PC-3 (cell line): ENCODE measurements at regions not wholly inside any gene's neighbourhood (a gene's known extent, or its start where the extent isn't known, plus 50 kb on each side); places are given as distances from the start of the nearest gene placed in this dataset.

Experiments used
- ATAC-seq: fragments of 200-7000 bp; cut with Tn5 transposase; 2 replicates; pipeline ENCODE4 v1.9.1; 2020; ENCODE audit warnings: mild to moderate bottlenecking, moderate library complexity
- BruUV-seq: library from RNA; stranded (reverse); fragments of 400-500 nt; replicated peaks from 2 replicates; lab custom pipeline; 2021; lab: Mats Ljungman, UMichigan
- CTCF ChIA-PET: fragments of 300-600 bp; sonication (Branson Sonifier 250); formaldehyde crosslinking; loops from one replicate; lab custom pipeline; 2022; ENCODE audit warnings: antibody characterized with exemption; lab: Charles Lee
- POLR2A ChIA-PET: fragments of 300-600 bp; sonication (Branson Sonifier 250); formaldehyde crosslinking; loops from one replicate; lab custom pipeline; 2022; ENCODE audit warnings: antibody characterized with exemption; ENCODE audit not compliant: unreplicated experiment; lab: Charles Lee
- DNase-seq: peaks from one replicate; pipeline ENCODE4 v3.0.0-alpha.2; 2015
- H2AFZ ChIP-seq: fragments of 300-600 bp; sonication (generic); 2 replicates; pipeline ENCODE4 v1.6.0; 2016; ENCODE audit warnings: antibody characterized with exemption, low read length
- H3F3A ChIP-seq: fragments of 300-600 bp; sonication (generic); one replicate; pipeline ENCODE4 v1.6.0; 2017; ENCODE audit warnings: antibody characterized with exemption, low read length, control low read depth, mild to moderate bottlenecking; ENCODE audit not compliant: unreplicated experiment
- H3K27ac ChIP-seq: fragments of 300-600 bp; sonication (generic); 2 replicates; pipeline ENCODE4 v1.5.1; 2016; ENCODE audit warnings: mild to moderate bottlenecking, low read length
- H3K27me3 ChIP-seq: fragments of 300-600 bp; sonication (generic); 2 replicates; pipeline ENCODE4 v1.6.1; 2016; ENCODE audit warnings: low read length, mixed read lengths
- H3K36me3 ChIP-seq: fragments of 300-600 bp; sonication (generic); 2 replicates; pipeline ENCODE4 v1.6.1; 2016; ENCODE audit warnings: low read depth, mixed run types, low read length, mixed read lengths
- H3K4me1 ChIP-seq: fragments of 300-600 bp; sonication (generic); 2 replicates; pipeline ENCODE4 v1.5.1; 2016; ENCODE audit warnings: low read length; ENCODE audit not compliant: insufficient read depth
- H3K4me2 ChIP-seq: fragments of 300-600 bp; sonication (generic); 2 replicates; pipeline ENCODE4 v1.6.0; 2016; ENCODE audit warnings: low read length
- H3K4me3 ChIP-seq: fragments of 300-600 bp; sonication (generic); 2 replicates; pipeline ENCODE4 v1.5.1; 2016; ENCODE audit warnings: mild to moderate bottlenecking, low read length, mixed read lengths
- H3K79me2 ChIP-seq: fragments of 300-600 bp; sonication (generic); 2 replicates; pipeline ENCODE4 v1.6.1; 2017; ENCODE audit warnings: low read length, mixed read lengths
- H3K9ac ChIP-seq: fragments of 300-600 bp; sonication (generic); 2 replicates; pipeline ENCODE4 v1.6.0; 2016; ENCODE audit warnings: mild to moderate bottlenecking, low read length
- H3K9me2 ChIP-seq: fragments of 300-600 bp; sonication (generic); replicated peaks from 2 replicates; pipeline ENCODE4 v1.6.1; 2016; ENCODE audit warnings: mixed run types, low read length, mixed read lengths
- H3K9me3 ChIP-seq: fragments of 300-600 bp; sonication (generic); 2 replicates; pipeline ENCODE4 v1.6.1; 2016; ENCODE audit warnings: low read length, mixed read lengths
- H4K20me1 ChIP-seq: fragments of 300-600 bp; sonication (generic); 2 replicates; pipeline ENCODE4 v1.6.1; 2016; ENCODE audit warnings: low read length, mixed read lengths
- CTCF ChIP-seq: fragments of 300-600 bp; sonication (generic); conservative IDR thresholded peaks from 2 replicates; pipeline ENCODE4 v1.5.1; 2017; ENCODE audit warnings: antibody characterized with exemption, low read depth, mild to moderate bottlenecking, low read length
- EZH2 ChIP-seq: fragments of 300-600 bp; sonication (generic); IDR thresholded peaks from one replicate; pipeline ENCODE4 v1.6.1; 2017; ENCODE audit warnings: antibody characterized with exemption, mild to moderate bottlenecking, low read length; ENCODE audit not compliant: unreplicated experiment
- EZH2phosphoT487 ChIP-seq: fragments of 300-600 bp; sonication (generic); IDR thresholded peaks from 2 replicates; pipeline ENCODE4 v1.6.1; 2018; ENCODE audit warnings: mild to moderate bottlenecking, antibody characterized with exemption, low read length, borderline replicate concordance
- intact Hi-C: fragments of 100-400 bp; cut with micrococcal nuclease; formaldehyde crosslinking; loops from 2 replicates; pipeline ENCODE4 v1.9.0; 2023

DNA sequence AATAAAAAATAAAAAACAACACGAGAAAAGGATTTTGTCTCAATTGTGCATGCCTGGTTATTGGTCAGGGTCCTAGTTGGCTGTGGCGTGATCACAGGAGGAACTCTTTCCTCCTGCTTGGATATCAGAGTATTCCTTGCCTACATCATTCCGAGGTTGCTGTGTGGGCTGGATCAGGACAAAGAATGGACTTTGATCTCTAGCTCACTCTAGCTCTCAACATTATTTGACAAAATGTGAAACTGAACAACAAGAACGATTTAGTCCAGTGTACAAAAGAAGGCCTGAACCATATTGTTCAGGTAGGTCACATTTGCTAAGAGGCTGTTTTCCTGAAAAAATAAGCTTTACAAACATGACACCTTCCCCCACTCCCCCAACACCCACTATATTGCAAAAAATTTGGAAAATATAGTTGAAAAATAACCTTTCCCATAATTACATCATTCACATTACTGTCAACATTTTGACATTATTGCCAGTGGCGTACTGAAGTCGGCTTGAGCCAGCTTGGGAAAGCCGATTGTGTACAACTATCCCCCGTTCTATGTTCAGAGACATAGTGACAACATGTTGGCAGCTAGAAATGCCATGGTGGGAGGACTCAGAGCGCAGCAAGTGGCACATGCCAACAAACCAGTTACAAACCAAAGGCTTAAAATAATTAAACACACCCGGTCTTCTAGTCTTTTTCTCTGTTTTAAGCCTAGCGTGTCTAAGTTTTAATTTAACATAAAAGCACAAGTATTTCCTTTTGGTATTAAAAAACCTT is 179.0 kb downstream of the LPIN1 start:
- Histone ChIP-seq H3K4me1 (no peaks in the 10 kb centered on the region), H4K20me1 (no peaks in the 10 kb centered on the region), H3K9ac (no peak overlapping the region), H3K4me3 (no peak overlapping the region), H3F3A (no peaks in the 10 kb centered on the region), H3K27ac (no peak overlapping the region), H3K9me2 (no peaks in the 10 kb centered on the region), H3K36me3 (no peaks in the 10 kb centered on the region), H2AFZ (no peak overlapping the region), H3K9me3 (no peaks in the 10 kb centered on the region), H3K27me3 (no peaks in the 10 kb centered on the region), H3K79me2 (no peaks in the 10 kb centered on the region), H3K4me2 (no peak overlapping the region)
- CTCF ChIA-PET: no interaction called here
- ATAC-seq: no peak
- TF ChIP-seq EZH2 (no peak), EZH2phosphoT487 (no peak), CTCF (no peak)
- no peak for DNase-seq
- no TSS peak for BruUV-seq
- POLR2A ChIA-PET: no interaction called here
- intact Hi-C loops: no loop called here

GRCh38 chr2:11930211-11930761 is 183.9 kb downstream of the LPIN1 start:
- Histone ChIP-seq H3K4me3 (no peak overlapping the region), H3K27me3 (no peaks in the 10 kb centered on the region), H2AFZ (no peak overlapping the region), H3K4me1 (no peaks in the 10 kb centered on the region), H3K9me2 (no peaks in the 10 kb centered on the region), H4K20me1 (no peaks in the 10 kb centered on the region), H3K36me3 (no peaks in the 10 kb centered on the region), H3F3A (no peaks in the 10 kb centered on the region), H3K9ac (no peak overlapping the region), H3K9me3 (no peaks in the 10 kb centered on the region), H3K27ac (no peak overlapping the region), H3K79me2 (no peaks in the 10 kb centered on the region), H3K4me2 (no peak overlapping the region)
- ATAC-seq (no peak), DNase-seq (no peak)
- TF ChIP-seq EZH2: no peak
- no peak for TF ChIP-seq EZH2phosphoT487
- TF ChIP-seq CTCF: no peak
- CTCF ChIA-PET: no interaction called here
- BruUV-seq: no TSS peak
- POLR2A ChIA-PET: no interaction called here
- intact Hi-C loops: no loop called here

GRCh38 chr2:11932048-11932512 is 185.6 kb downstream of the LPIN1 start:
- POLR2A ChIA-PET: no interaction called here

More at GRCh38 chr2:11932048-11932512, 185.6 kb downstream of the LPIN1 start:
- H3K9ac ChIP-seq: no peak overlapping the region
- no peaks in the 10 kb centered on the region for H3K9me2 ChIP-seq
- no peaks in the 10 kb centered on the region for H3K4me1 ChIP-seq
- H3K36me3 ChIP-seq: no peaks in the 10 kb centered on the region
- peak; percentile 55 for DNase-seq
- no peak overlapping the region for H2AFZ ChIP-seq
- no TSS peak for BruUV-seq
- no peaks in the 10 kb centered on the region for H3F3A ChIP-seq
- CTCF ChIA-PET: no interaction called here
- H3K27ac ChIP-seq: no peak overlapping the region
- H4K20me1 ChIP-seq: no peaks in the 10 kb centered on the region
- TF ChIP-seq EZH2phosphoT487 (no peak), CTCF (no peak), EZH2 (no peak)
- H3K4me2 ChIP-seq: no peak overlapping the region
- H3K4me3 ChIP-seq: no peak overlapping the region
- no peaks in the 10 kb centered on the region for H3K9me3 ChIP-seq
- ATAC-seq: peak; percentile 76; the same call in 1 of the 2 replicates
- no peaks in the 10 kb centered on the region for H3K79me2 ChIP-seq
- intact Hi-C loops: no loop called here
- H3K27me3 ChIP-seq: no peaks in the 10 kb centered on the region
